WERI-Rb-1 (cell line): ENCODE measurements at regions not wholly inside any gene's neighbourhood (a gene's known extent, or its start where the extent isn't known, plus 50 kb on each side); places are given as distances from the start of the nearest gene placed in this dataset.

Experiments used
- DNase-seq: peaks from one replicate; pipeline ENCODE4 v3.0.0-alpha.2; 2020
- H3K27ac ChIP-seq: fragments of 250-450 bp; sonication (Bioruptor Pico); 2 replicates; pipeline ENCODE4 v1.5.1; 2020; ENCODE audit warnings: mild to moderate bottlenecking, moderate library complexity
- H3K27me3 ChIP-seq: fragments of 250-450 bp; sonication (Bioruptor Pico); 2 replicates; pipeline ENCODE4 v1.5.1; 2021; ENCODE audit warnings: mild to moderate bottlenecking, low read depth, moderate library complexity; ENCODE audit not compliant: insufficient read depth, severe bottlenecking
- H3K36me3 ChIP-seq: fragments of 250-450 bp; sonication (Bioruptor Pico); 2 replicates; pipeline ENCODE4 v1.5.1; 2020; ENCODE audit warnings: mild to moderate bottlenecking, moderate library complexity
- H3K4me3 ChIP-seq: 2 replicates; pipeline ENCODE4 v1.5.1; 2011; ENCODE audit warnings: low read depth, mild to moderate bottlenecking, control low read depth, low read length
- H3K9me3 ChIP-seq: fragments of 250-450 bp; sonication (Bioruptor Pico); 2 replicates; pipeline ENCODE4 v1.5.1; 2021; ENCODE audit warnings: mild to moderate bottlenecking, moderate library complexity; ENCODE audit not compliant: severe bottlenecking
- TF ChIP-seq, protein P1 (sequence below): IDR thresholded peaks from 2 replicates; pipeline ENCODE4 v1.5.1; 2011; ENCODE audit warnings: low read depth, mild to moderate bottlenecking, control low read depth, inconsistent platforms, low read length

DNA sequence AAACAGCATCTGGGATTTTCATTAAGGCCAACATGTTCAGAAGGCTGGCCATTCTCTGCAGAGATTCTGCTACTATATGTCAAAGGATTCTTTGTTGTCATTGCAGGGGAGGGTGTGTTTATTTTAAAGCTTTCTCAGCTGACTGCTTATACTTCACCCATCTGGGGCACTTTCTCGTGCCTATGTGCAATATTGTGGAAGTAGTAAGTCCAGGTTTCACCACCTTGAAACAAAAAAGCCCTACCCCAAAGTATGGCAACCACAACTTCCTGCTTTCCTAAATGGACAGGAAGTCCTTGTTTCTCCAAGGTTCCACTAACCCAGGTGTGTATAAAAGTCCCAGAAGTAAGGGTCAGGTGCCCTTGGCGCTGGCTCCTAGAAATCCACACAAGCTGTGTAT lies 58.7 kb upstream of the COL1A2 start:
- H3K4me3 ChIP-seq, result no peak overlapping the region
- DNase-seq, result peak; percentile 20
- no peaks in the 10 kb centered on the region for H3K27me3 ChIP-seq
- H3K27ac ChIP-seq, result peak overlapping the region; percentile 90
- H3K9me3 ChIP-seq, result no peaks in the 10 kb centered on the region
- TF ChIP-seq, protein P1, sequence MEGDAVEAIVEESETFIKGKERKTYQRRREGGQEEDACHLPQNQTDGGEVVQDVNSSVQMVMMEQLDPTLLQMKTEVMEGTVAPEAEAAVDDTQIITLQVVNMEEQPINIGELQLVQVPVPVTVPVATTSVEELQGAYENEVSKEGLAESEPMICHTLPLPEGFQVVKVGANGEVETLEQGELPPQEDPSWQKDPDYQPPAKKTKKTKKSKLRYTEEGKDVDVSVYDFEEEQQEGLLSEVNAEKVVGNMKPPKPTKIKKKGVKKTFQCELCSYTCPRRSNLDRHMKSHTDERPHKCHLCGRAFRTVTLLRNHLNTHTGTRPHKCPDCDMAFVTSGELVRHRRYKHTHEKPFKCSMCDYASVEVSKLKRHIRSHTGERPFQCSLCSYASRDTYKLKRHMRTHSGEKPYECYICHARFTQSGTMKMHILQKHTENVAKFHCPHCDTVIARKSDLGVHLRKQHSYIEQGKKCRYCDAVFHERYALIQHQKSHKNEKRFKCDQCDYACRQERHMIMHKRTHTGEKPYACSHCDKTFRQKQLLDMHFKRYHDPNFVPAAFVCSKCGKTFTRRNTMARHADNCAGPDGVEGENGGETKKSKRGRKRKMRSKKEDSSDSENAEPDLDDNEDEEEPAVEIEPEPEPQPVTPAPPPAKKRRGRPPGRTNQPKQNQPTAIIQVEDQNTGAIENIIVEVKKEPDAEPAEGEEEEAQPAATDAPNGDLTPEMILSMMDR, result no peak
- no peaks in the 10 kb centered on the region for H3K36me3 ChIP-seq

- Histone ChIP-seq H3K9me3 (no peaks in the 10 kb centered on the region), H3K36me3 (no peaks in the 10 kb centered on the region), H3K27me3 (no peaks in the 10 kb centered on the region), H3K27ac (peak overlapping the region; percentile 71), H3K4me3 (peak overlapping the region; percentile 26)
- peak; percentile 70 for DNase-seq
- TF ChIP-seq, protein P1, result no peak
Observed at GRCh38 chr7:94338921-94339371, 55.7 kb upstream of the COL1A2 start.

DNA sequence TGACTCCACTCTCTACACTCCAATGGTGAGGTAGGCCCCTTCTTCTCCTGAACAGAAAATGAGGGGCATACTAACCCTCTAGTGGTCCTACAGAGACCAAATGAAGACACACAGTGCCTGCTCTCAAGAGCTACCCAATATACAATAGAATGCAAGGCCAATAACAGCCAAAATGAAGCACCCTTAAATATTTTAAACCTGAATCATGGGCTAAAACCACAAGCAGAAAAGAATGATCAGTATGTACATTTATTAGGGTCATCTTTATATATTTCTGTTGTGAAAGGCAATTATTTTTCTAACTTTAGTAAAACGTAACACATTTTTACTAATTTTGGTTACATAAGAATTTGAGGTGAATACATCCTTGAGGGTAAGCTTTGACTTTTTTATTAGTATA lies 49.9 kb upstream of the COL1A2 start:
- Histone ChIP-seq H3K36me3 (no peaks in the 10 kb centered on the region), H3K4me3 (no peak overlapping the region), H3K27ac (no peak overlapping the region), H3K27me3 (no peaks in the 10 kb centered on the region), H3K9me3 (no peaks in the 10 kb centered on the region)
- no peak for DNase-seq
- TF ChIP-seq, protein P1, result no peak
